B cell (primary cell): ENCODE measurements at regions not wholly inside any gene's neighbourhood (a gene's known extent, or its start where the extent isn't known, plus 50 kb on each side); places are given as distances from the start of the nearest gene placed in this dataset.

Source experiments
- ATAC-seq: fragments of 200-7000 bp; cut with Tn5 transposase; one replicate; pipeline ENCODE4 v1.10.0; 2021; ENCODE audit warnings: low read depth, mild to moderate bottlenecking, moderate number of reproducible peaks, moderate library complexity
- CTCF ChIA-PET: fragments of 350-600 bp; sonication (Branson Sonifier 250); formaldehyde crosslinking; loops from one replicate; lab custom pipeline; 2021; ENCODE audit warnings: antibody characterized with exemption, inconsistent platforms; lab: Charles Lee
- POLR2A ChIA-PET: fragments of 350-600 bp; sonication (Branson Sonifier 250); formaldehyde crosslinking; loops from one replicate; lab custom pipeline; 2021; ENCODE audit warnings: antibody characterized with exemption; lab: Charles Lee
- DNase-seq: peaks from one replicate; pipeline ENCODE4 v3.0.0; 2013
- H2AFZ ChIP-seq: 2 replicates; pipeline ENCODE4 v1.6.1; 2012; ENCODE audit warnings: mild to moderate bottlenecking, low read depth, low read length; ENCODE audit not compliant: insufficient read depth, poor library complexity, severe bottlenecking
- H3K27ac ChIP-seq, 2 donors: 1 replicate in 1 of 2; 2 replicates in 1 of 2; pipeline ENCODE4 v1.5.1; 2012 to 2013; ENCODE audit warnings: low read length in 2 of 2, mild to moderate bottlenecking in 2 of 2, moderate library complexity in 1 of 2
- H3K27me3 ChIP-seq, 4 experiments: fragments of 200-600 bp in 1 of 4; sonication (generic) in 1 of 4; replicated peaks in 1 of 4; 1 replicate in 2 of 4; 2 replicates in 2 of 4; pipeline versions ENCODE4 v1.6.1 to v1.7.0; 2013 to 2016; ENCODE audit warnings: low read length in 3 of 4, mild to moderate bottlenecking in 2 of 4, mixed read lengths in 1 of 4, moderate library complexity in 1 of 4; ENCODE audit not compliant: insufficient read depth in 4 of 4, control insufficient read depth in 3 of 4; ENCODE audit errors: control extremely low read depth in 1 of 4
- H3K36me3 ChIP-seq, 2 experiments: replicated peaks in 1 of 2; 1 replicate in 1 of 2; 2 replicates in 1 of 2; pipeline versions ENCODE4 v1.6.1 to v1.7.1; 2013; ENCODE audit warnings: low read length in 1 of 2; ENCODE audit not compliant: insufficient read depth in 2 of 2, control insufficient read depth in 1 of 2; ENCODE audit errors: control extremely low read depth in 1 of 2, extremely low read depth in 1 of 2
- H3K4me1 ChIP-seq, 2 donors: fragments of 200-600 bp in 1 of 2; sonication (generic) in 1 of 2; 1 replicate in 1 of 2; 2 replicates in 1 of 2; pipeline versions ENCODE4 v1.5.1 to v1.6.1; 2013 to 2017; ENCODE audit warnings: low read length in 2 of 2; ENCODE audit not compliant: control insufficient read depth in 2 of 2, insufficient read depth in 2 of 2
- H3K4me2 ChIP-seq: replicated peaks from 2 replicates; pipeline ENCODE3; 2012; ENCODE audit warnings: mild to moderate bottlenecking, low read depth, low read length; ENCODE audit not compliant: poor library complexity, severe bottlenecking
- H3K4me3 ChIP-seq, 5 experiments: fragments of 200-600 bp in 1 of 5; sonication (generic) in 1 of 5; 1 replicate in 3 of 5; 2 replicates in 2 of 5; pipeline versions ENCODE4 v1.5.1 to v1.7.0; 2011 to 2016; ENCODE audit warnings: low read length in 4 of 5, mild to moderate bottlenecking in 4 of 5, low read depth in 2 of 5, control low read depth in 1 of 5, moderate library complexity in 1 of 5; ENCODE audit not compliant: insufficient read depth in 1 of 5; ENCODE audit errors: control extremely low read depth in 1 of 5, extremely low read depth in 1 of 5
- H3K79me2 ChIP-seq: fragments of 200-600 bp; sonication (generic); one replicate; pipeline ENCODE4 v1.6.0; 2016; ENCODE audit warnings: low read length; ENCODE audit not compliant: control insufficient read depth, insufficient read depth
- H3K9ac ChIP-seq: fragments of 200-600 bp; sonication (generic); 2 replicates; pipeline ENCODE4 v1.6.1; 2017; ENCODE audit warnings: mild to moderate bottlenecking, low read length, moderate library complexity
- H3K9me3 ChIP-seq, 3 donors: one replicate each; pipeline versions ENCODE4 v1.6.1 to v1.7.1; 2013; ENCODE audit warnings: low read length in 2 of 3; ENCODE audit not compliant: control insufficient read depth in 2 of 3, insufficient read depth in 1 of 3; ENCODE audit errors: control extremely low read depth in 1 of 3
- H4K20me1 ChIP-seq: 2 replicates; pipeline ENCODE4 v1.6.0; 2012; ENCODE audit warnings: mild to moderate bottlenecking, low read length; ENCODE audit not compliant: insufficient read depth, control insufficient read depth, poor library complexity, severe bottlenecking
- H3K27ac Mint-ChIP-seq: one replicate; pipeline ENCODE4 v1.8.0; 2021; ENCODE audit warnings: mixed read lengths
- H3K27me3 Mint-ChIP-seq: one replicate; pipeline ENCODE4 v1.8.0; 2021; ENCODE audit warnings: mixed read lengths
- H3K4me1 Mint-ChIP-seq: one replicate; pipeline ENCODE4 v1.8.0; 2021; ENCODE audit warnings: mixed read lengths
- H3K4me3 Mint-ChIP-seq: one replicate; pipeline ENCODE4 v1.8.0; 2021; ENCODE audit warnings: mixed read lengths
- H3K9me3 Mint-ChIP-seq: one replicate; pipeline ENCODE4 v1.8.0; 2022; ENCODE audit warnings: mixed read lengths; ENCODE audit not compliant: insufficient read depth
- CTCF ChIP-seq: fragments of 200-600 bp; IDR thresholded peaks from one replicate; pipeline ENCODE4 v1.8.0; 2022; ENCODE audit warnings: antibody characterized with exemption, mild to moderate bottlenecking
- EZH2 ChIP-seq: IDR thresholded peaks from 2 replicates; pipeline ENCODE4 v1.6.1; 2012; ENCODE audit warnings: borderline replicate concordance, low read depth, mild to moderate bottlenecking, moderate library complexity, low read length; ENCODE audit not compliant: insufficient read depth, poor library complexity, severe bottlenecking
- WGBS: methylation state at CpG from one replicate; pipeline ENCODE4 v1.1.5; 2013; ENCODE audit warnings: missing lambda C conversion rate; ENCODE audit not compliant: insufficient coverage; 5-methylcytosine and 5-hydroxymethylcytosine counted together
- intact Hi-C: fragments of 100-400 bp; cut with micrococcal nuclease; formaldehyde crosslinking; loops from one replicate; pipeline ENCODE4 v1.10.0; 2022

DNA sequence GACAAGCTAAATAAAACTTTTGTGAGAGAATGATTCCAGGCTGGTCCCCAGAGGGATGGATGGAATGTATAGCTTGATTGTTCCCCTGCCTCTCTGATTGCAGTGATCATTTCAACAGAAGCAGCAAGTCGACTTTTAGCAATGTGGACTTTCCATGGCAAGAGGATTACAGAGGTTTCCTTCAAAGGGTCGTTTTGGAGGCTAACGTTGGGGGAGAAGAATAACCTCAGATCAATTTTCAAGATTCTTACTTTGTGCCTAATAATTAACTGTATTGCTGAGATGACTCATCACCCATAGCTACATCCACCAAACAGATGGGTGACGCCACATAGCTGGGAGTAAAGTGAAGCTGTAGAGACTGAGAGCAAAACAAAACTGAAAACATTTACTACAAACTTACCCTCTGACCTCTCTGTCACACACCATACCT is 79.9 kb downstream of the GTPBP8 start:
- intact Hi-C loops: no loop called here
- H3K4me3 ChIP-seq: no peak overlapping the region
- no peaks in the 10 kb centered on the region for H3K4me1 Mint-ChIP-seq
- WGBS: 100% methylated on average over 1 of the region's 4 CpGs
- TF ChIP-seq EZH2 (no peak), CTCF (no peak)
- no peaks in the 10 kb centered on the region for H3K79me2 ChIP-seq
- H3K36me3 ChIP-seq: no peaks in the 10 kb centered on the region
- no peaks in the 10 kb centered on the region for H3K27me3 ChIP-seq
- H3K27me3 Mint-ChIP-seq: no peaks in the 10 kb centered on the region
- H3K4me1 ChIP-seq: no peaks in the 10 kb centered on the region
- DNase-seq: no peak
- no peaks in the 10 kb centered on the region for H4K20me1 ChIP-seq
- H3K4me3 Mint-ChIP-seq: no peak overlapping the region
- peaks cover 3% of the 10 kb centered on the region for H3K9me3 Mint-ChIP-seq
- no peak for ATAC-seq
- no peak overlapping the region for H3K27ac ChIP-seq
- no peak overlapping the region for H3K4me2 ChIP-seq
- H2AFZ ChIP-seq: no peak overlapping the region
- POLR2A ChIA-PET: no interaction called here
- no peak overlapping the region for H3K27ac Mint-ChIP-seq
- CTCF ChIA-PET: no interaction called here
- peaks cover 0 to 2% (median 2%) of the 10 kb centered on the region in 3 donors for H3K9me3 ChIP-seq
- H3K9ac ChIP-seq: no peak overlapping the region

DNA sequence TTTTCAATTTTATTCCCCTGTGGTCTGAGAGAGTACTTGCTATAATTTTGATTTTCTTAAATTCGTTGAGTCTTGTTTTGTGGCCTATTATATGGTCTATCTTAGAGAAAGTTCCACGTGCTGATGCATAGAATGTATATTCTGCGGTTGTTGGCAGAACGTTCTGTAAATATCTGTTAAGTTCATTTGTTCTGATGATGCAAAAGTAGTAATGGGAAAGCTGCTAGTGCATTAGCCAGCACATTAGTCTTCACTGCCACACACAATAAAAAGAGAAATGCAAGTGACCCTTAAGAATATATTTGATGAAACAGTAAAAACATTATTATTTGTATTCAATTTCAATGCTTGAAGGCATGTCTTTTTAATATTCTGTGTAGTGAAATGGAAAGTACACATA is 84.8 kb downstream of the GTPBP8 start:
- Histone ChIP-seq H2AFZ (no peak overlapping the region), H3K27me3 (no peaks in the 10 kb centered on the region), H3K79me2 (no peaks in the 10 kb centered on the region), H3K36me3 (no peaks in the 10 kb centered on the region), H3K9ac (no peak overlapping the region), H3K4me3 (no peak overlapping the region), H3K4me1 (no peaks in the 10 kb centered on the region), H3K9me3 (no peaks in the 10 kb centered on the region), H3K27ac (no peak overlapping the region), H4K20me1 (no peaks in the 10 kb centered on the region), H3K4me2 (no peak overlapping the region)
- no peaks in the 10 kb centered on the region for H3K27me3 Mint-ChIP-seq
- ChIA-PET POLR2A (no interaction called here), CTCF (no interaction called here)
- ATAC-seq: no peak
- peaks cover 8% of the 10 kb centered on the region for H3K4me1 Mint-ChIP-seq
- H3K4me3 Mint-ChIP-seq: no peak overlapping the region
- WGBS: 79% methylated on average over 2 of the region's 4 CpGs
- no peak overlapping the region for H3K27ac Mint-ChIP-seq
- H3K9me3 Mint-ChIP-seq: no peaks in the 10 kb centered on the region
- TF ChIP-seq EZH2 (no peak), CTCF (no peak)
- intact Hi-C loops: no loop called here
- DNase-seq: no peak
